ENCODE measurements at regions not wholly inside any gene's neighbourhood (a gene's known extent, or its start where the extent isn't known, plus 50 kb on each side); places are given as distances from the start of the nearest gene placed in this dataset.

DNA sequence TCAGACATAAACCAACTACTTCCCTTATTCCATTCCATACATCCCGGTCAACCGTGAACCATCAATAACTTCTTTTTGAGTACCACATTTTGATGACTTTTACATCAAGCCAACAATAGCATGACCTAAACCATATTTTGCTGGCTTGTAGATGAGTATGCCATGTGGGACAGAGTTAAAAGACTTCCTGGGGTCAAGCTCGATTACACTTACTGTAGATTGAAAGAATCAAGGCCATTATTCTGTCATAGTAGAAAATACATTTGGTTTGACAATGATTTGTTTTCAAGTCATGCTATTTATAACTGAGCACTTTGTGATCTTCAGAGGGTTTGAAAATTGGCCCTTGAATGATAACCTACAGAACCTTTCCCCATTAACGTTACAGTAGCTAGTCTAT lies 1086.9 kb upstream of the PCDH20 start:
- intact Hi-C loops (cut with micrococcal nuclease; ENCODE audit: unreplicated experiment) (no loop called here), in situ Hi-C loops (cut with MboI) (no loop called here)
- no peak overlapping the region for H3K4me2 ChIP-seq (ENCODE audit: control insufficient read depth, insufficient read depth)
- DNase-seq (ENCODE audit: low read depth, low spot score) = no peak
- no peak overlapping the region for H2AFZ ChIP-seq (ENCODE audit: control insufficient read depth, low read depth, low read length)
- H3K4me3 ChIP-seq = no peak overlapping the region
- H3K9me3 ChIP-seq (replicated peaks; ENCODE audit: control insufficient read depth, insufficient read depth, low read length) = no peaks in the 10 kb centered on the region
- H3K4me1 ChIP-seq (ENCODE audit: control insufficient read depth, insufficient read depth, low read length) = no peaks in the 10 kb centered on the region
- no peak for TF ChIP-seq RAD21 (IDR thresholded peaks at IDR 0.05; ENCODE audit: insufficient read depth, low read depth, low read length)
- H3K79me2 ChIP-seq (ENCODE audit: control insufficient read depth, insufficient read depth, low read length) = no peaks in the 10 kb centered on the region
- H3K9ac ChIP-seq (ENCODE audit: control insufficient read depth, insufficient read depth, low read length) = no peak overlapping the region
- no peak for ATAC-seq
- ChIA-PET RAD21 (ENCODE audit: unreplicated experiment) (no interaction called here), SMC1A (ENCODE audit: uncharacterized antibody, unreplicated experiment) (no interaction called here), CTCF (no interaction called here), POLR2A (no interaction called here)
- H3K36me3 ChIP-seq (ENCODE audit: control insufficient read depth in 2 of 2, insufficient read depth in 2 of 2, low read length in 1 of 2) = no peaks in the 10 kb centered on the region
- BruUV-seq (replicated peaks) = no TSS peak
- H3K27ac ChIP-seq (ENCODE audit: control insufficient read depth, insufficient read depth) = no peak overlapping the region
- WGBS (ENCODE audit: insufficient coverage, insufficient replicate concordance, low lambda C conversion rate, missing lambda C conversion rate) = 49% methylated on average over 4 of the region's 4 CpGs
- H3K27me3 ChIP-seq (replicated peaks in 1 of 2; ENCODE audit: control insufficient read depth in 2 of 2, insufficient read depth in 2 of 2, low read length in 1 of 2) = no peaks in the 10 kb centered on the region
- FAIRE-seq = no peak
- H4K20me1 ChIP-seq (ENCODE audit: control insufficient read depth, insufficient read depth) = no peaks in the 10 kb centered on the region

DNA sequence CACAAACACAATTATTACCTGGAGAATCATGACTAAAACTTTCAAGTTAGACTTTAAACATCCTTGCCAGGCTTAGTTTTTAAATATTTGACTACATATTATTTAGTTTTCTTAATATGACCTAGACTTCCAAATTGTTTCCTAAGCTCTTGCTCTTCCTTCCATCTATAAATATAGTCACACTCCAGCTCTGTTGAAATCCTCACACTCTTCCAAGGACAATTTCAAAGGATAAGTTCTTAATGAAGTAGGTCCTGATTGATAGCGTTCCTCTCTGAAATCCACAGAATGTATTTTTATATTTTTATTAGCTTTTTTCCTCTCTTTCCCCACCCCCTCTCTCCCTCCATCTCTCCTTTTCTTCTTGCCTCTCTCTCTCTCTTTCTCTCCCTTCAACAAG lies 1074.1 kb upstream of the PCDH20 start:
- Histone ChIP-seq H3K4me1 (ENCODE audit: control insufficient read depth, insufficient read depth, low read length) (no peaks in the 10 kb centered on the region), H3K9me3 (replicated peaks; ENCODE audit: control insufficient read depth, insufficient read depth, low read length) (no peaks in the 10 kb centered on the region), H3K79me2 (ENCODE audit: control insufficient read depth, insufficient read depth, low read length) (no peaks in the 10 kb centered on the region), H2AFZ (ENCODE audit: control insufficient read depth, low read depth, low read length) (no peak overlapping the region), H3K27ac (ENCODE audit: control insufficient read depth, insufficient read depth) (no peak overlapping the region), H3K9ac (ENCODE audit: control insufficient read depth, insufficient read depth, low read length) (no peak overlapping the region), H3K4me2 (ENCODE audit: control insufficient read depth, insufficient read depth) (no peak overlapping the region), H3K4me3 (no peak overlapping the region), H3K27me3 (replicated peaks in 1 of 2; ENCODE audit: control insufficient read depth in 2 of 2, insufficient read depth in 2 of 2, low read length in 1 of 2) (no peaks in the 10 kb centered on the region), H3K36me3 (ENCODE audit: control insufficient read depth in 2 of 2, insufficient read depth in 2 of 2, low read length in 1 of 2) (no peaks in the 10 kb centered on the region), H4K20me1 (ENCODE audit: control insufficient read depth, insufficient read depth) (no peaks in the 10 kb centered on the region)
- no peak for DNase-seq (ENCODE audit: low read depth, low spot score)
- ATAC-seq = no peak
- TF ChIP-seq, protein P1, sequence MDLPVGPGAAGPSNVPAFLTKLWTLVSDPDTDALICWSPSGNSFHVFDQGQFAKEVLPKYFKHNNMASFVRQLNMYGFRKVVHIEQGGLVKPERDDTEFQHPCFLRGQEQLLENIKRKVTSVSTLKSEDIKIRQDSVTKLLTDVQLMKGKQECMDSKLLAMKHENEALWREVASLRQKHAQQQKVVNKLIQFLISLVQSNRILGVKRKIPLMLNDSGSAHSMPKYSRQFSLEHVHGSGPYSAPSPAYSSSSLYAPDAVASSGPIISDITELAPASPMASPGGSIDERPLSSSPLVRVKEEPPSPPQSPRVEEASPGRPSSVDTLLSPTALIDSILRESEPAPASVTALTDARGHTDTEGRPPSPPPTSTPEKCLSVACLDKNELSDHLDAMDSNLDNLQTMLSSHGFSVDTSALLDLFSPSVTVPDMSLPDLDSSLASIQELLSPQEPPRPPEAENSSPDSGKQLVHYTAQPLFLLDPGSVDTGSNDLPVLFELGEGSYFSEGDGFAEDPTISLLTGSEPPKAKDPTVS (IDR thresholded peaks at IDR 0.05; ENCODE audit: low read depth, low read length) = no peak
- ChIA-PET POLR2A (no interaction called here), RAD21 (ENCODE audit: unreplicated experiment) (no interaction called here), CTCF (no interaction called here), SMC1A (ENCODE audit: uncharacterized antibody, unreplicated experiment) (interaction anchor here (1.4 kb wide), 1 partner anchor 16 kb away, joined by 3 read pairs; no protein-coding TSS in a partner anchor)
- BruUV-seq (replicated peaks) = no TSS peak
- intact Hi-C loops (cut with micrococcal nuclease; ENCODE audit: unreplicated experiment) (no loop called here), in situ Hi-C loops (cut with MboI) (no loop called here)
- no peak for FAIRE-seq
- WGBS (ENCODE audit: insufficient coverage, insufficient replicate concordance, low lambda C conversion rate, missing lambda C conversion rate) = 81% methylated on average over 1 of the region's 1 CpG
